ENCODE measurements at regions not wholly inside any gene's neighbourhood (a gene's known extent, or its start where the extent isn't known, plus 50 kb on each side); places are given as distances from the start of the nearest gene placed in this dataset.

DNA sequence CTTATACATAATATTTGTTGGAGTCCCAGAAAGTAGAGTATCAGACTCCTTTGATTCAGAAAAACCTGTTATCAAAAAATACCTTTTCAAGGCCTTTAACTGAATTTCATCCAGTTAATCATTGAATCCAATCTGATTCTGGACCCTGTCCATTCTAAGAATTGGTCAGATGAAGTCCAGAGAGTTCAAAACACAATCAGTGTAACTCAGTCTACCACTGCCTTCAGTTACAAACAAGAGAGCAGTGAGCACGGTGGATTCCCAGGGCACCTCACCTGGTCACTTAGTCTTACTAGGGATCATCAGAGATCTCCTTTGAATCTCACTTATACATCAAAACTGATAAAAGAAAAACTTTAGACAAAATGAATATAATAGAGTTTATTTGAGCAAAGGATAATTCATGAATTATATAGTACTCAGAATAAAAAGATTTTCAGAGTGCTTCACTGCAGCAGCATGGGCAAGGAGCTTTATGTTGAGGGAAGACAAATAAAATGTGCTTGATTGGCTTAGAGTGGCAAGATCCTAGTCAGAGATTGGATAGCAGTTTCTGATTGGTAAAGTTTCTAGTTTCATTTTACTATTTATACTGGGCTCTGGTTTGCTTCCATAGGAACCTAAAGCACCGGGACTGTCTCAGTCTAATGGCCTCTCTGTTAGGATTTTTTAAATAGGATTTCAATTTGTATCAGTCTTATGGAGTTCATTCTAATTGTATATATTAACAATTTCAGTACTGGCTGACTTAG is 474.9 kb upstream of the GOLIM4 start:
- no peak overlapping the region for H3K27ac Mint-ChIP-seq
- no peaks in the 10 kb centered on the region for H3K4me1 ChIP-seq (ENCODE audit: control insufficient read depth, insufficient read depth, low read length)

DNA sequence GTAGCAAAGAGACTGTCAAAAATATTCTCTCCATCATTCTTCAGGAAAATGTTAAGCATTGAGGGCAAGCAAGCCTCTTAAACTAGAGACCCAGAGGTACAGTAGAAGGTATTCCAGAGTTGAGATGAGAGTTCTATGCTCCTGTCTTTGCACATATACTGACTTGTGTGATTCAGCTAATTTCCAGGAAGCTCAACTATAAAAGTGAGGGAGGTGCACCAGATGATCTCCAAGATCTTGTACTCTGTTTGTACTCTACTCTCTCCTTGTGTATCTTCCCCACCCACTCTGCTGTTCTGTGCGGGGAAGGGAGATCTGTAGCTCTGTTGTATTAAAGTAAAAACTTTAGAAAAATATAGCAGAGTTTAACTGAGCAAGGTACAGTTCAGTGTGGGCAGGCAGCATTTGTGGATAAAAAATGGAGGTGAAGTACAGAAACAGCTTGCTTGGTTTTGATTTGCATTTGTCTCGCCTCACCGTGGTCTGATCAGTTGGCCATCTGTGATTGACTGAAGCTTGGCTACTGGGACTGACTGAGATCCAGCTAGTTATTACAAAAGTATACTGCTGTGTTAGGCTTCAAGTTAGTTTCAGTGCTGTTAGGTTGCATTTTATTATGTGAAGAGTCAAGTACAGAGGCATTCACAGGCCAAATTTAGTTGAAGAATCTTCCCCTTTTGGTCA is 463.1 kb upstream of the GOLIM4 start:
- TF ChIP-seq, protein P1, sequence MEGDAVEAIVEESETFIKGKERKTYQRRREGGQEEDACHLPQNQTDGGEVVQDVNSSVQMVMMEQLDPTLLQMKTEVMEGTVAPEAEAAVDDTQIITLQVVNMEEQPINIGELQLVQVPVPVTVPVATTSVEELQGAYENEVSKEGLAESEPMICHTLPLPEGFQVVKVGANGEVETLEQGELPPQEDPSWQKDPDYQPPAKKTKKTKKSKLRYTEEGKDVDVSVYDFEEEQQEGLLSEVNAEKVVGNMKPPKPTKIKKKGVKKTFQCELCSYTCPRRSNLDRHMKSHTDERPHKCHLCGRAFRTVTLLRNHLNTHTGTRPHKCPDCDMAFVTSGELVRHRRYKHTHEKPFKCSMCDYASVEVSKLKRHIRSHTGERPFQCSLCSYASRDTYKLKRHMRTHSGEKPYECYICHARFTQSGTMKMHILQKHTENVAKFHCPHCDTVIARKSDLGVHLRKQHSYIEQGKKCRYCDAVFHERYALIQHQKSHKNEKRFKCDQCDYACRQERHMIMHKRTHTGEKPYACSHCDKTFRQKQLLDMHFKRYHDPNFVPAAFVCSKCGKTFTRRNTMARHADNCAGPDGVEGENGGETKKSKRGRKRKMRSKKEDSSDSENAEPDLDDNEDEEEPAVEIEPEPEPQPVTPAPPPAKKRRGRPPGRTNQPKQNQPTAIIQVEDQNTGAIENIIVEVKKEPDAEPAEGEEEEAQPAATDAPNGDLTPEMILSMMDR (conservative IDR thresholded peaks at IDR 0.05), result no peak

More for the DNA sequence above, 474.9 kb upstream of the GOLIM4 start:
- TF ChIP-seq, protein P1 (conservative IDR thresholded peaks at IDR 0.05), result no peak
- Mint-ChIP-seq H3K9me3 (no peaks in the 10 kb centered on the region), H3K36me3 (ENCODE audit: low read depth) (no peaks in the 10 kb centered on the region), H3K4me1 (no peaks in the 10 kb centered on the region), H3K27me3 (ENCODE audit: insufficient read depth) (no peaks in the 10 kb centered on the region), H3K4me3 (no peak overlapping the region)
- H3K9me3 ChIP-seq (ENCODE audit: control insufficient read depth, low read length), result no peaks in the 10 kb centered on the region
- no peak for DNase-seq
- H3K27ac ChIP-seq (ENCODE audit: low read depth, low read length), result no peak overlapping the region
- WGBS, 2 experiments (ENCODE audit: insufficient coverage in 1 of 2, insufficient read length in 1 of 2), result 93 to 100% methylated on average over 1 of the region's 2 CpGs
- no peak overlapping the region for H3K4me3 ChIP-seq (ENCODE audit: low read length)
- no peaks in the 10 kb centered on the region for H3K36me3 ChIP-seq (ENCODE audit: control insufficient read depth, insufficient read depth, low read length)
- no peak overlapping the region for H3K9ac ChIP-seq (ENCODE audit: extremely low read depth, low read length, poor library complexity, severe bottlenecking)
- H3K27me3 ChIP-seq (ENCODE audit: control insufficient read depth, insufficient read depth, low read length, poor library complexity, severe bottlenecking), result no peaks in the 10 kb centered on the region

DNA sequence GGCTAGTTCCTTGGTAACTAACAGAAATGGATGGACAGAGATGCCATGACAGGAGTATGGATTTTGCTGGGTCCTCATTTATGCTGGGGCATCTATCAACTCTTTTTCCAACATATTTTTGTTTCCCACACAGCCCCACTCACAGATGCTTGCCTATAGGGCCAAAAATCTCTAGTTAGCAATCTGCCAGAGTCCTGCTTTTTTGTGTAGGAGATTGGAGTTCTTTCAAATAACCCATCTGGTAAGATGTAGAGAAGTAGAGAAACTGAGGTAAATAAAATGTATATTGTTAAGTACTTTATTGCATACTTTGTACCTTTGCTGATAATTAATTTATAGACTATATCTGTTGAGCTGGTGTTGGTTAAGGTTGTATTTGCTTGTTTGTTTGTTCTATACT is 456.5 kb upstream of the GOLIM4 start:
- no peaks in the 10 kb centered on the region for H3K4me1 ChIP-seq (ENCODE audit: control insufficient read depth, insufficient read depth, low read length)
- Mint-ChIP-seq H3K36me3 (ENCODE audit: low read depth) (no peaks in the 10 kb centered on the region), H3K9me3 (no peaks in the 10 kb centered on the region), H3K27me3 (ENCODE audit: insufficient read depth) (peaks cover 14% of the 10 kb centered on the region), H3K4me1 (peaks cover 4% of the 10 kb centered on the region), H3K4me3 (no peak overlapping the region), H3K27ac (no peak overlapping the region)
- H3K4me3 ChIP-seq (ENCODE audit: low read length), result no peak overlapping the region
- H3K36me3 ChIP-seq (ENCODE audit: control insufficient read depth, insufficient read depth, low read length), result no peaks in the 10 kb centered on the region
- no peak overlapping the region for H3K27ac ChIP-seq (ENCODE audit: low read depth, low read length)
- TF ChIP-seq, protein P1 (conservative IDR thresholded peaks at IDR 0.05), result no peak
- H3K9ac ChIP-seq (ENCODE audit: extremely low read depth, low read length, poor library complexity, severe bottlenecking), result no peak overlapping the region
- no peaks in the 10 kb centered on the region for H3K9me3 ChIP-seq (ENCODE audit: control insufficient read depth, low read length)
- peaks cover 83% of the 10 kb centered on the region for H3K27me3 ChIP-seq (ENCODE audit: control insufficient read depth, insufficient read depth, low read length, poor library complexity, severe bottlenecking)
- DNase-seq, result no peak

More for the DNA sequence above, 463.1 kb upstream of the GOLIM4 start:
- DNase-seq, result no peak
- no peaks in the 10 kb centered on the region for H3K9me3 ChIP-seq (ENCODE audit: control insufficient read depth, low read length)
- 94 to 97% methylated on average over 2 to 3 of the region's 3 CpGs for WGBS, 2 experiments (ENCODE audit: insufficient coverage in 1 of 2, insufficient read length in 1 of 2)
- H3K36me3 ChIP-seq (ENCODE audit: control insufficient read depth, insufficient read depth, low read length), result no peaks in the 10 kb centered on the region
- Mint-ChIP-seq H3K4me1 (no peaks in the 10 kb centered on the region), H3K4me3 (no peak overlapping the region), H3K27ac (no peak overlapping the region), H3K36me3 (ENCODE audit: low read depth) (no peaks in the 10 kb centered on the region), H3K27me3 (ENCODE audit: insufficient read depth) (peaks cover 5% of the 10 kb centered on the region), H3K9me3 (no peaks in the 10 kb centered on the region)
- H3K9ac ChIP-seq (ENCODE audit: extremely low read depth, low read length, poor library complexity, severe bottlenecking), result no peak overlapping the region
- peaks cover 44% of the 10 kb centered on the region for H3K27me3 ChIP-seq (ENCODE audit: control insufficient read depth, insufficient read depth, low read length, poor library complexity, severe bottlenecking)
- H3K4me1 ChIP-seq (ENCODE audit: control insufficient read depth, insufficient read depth, low read length), result no peaks in the 10 kb centered on the region
- no peak overlapping the region for H3K4me3 ChIP-seq (ENCODE audit: low read length)
- no peak overlapping the region for H3K27ac ChIP-seq (ENCODE audit: low read depth, low read length)

All from endodermal cell (in vitro differentiated cells).